ENCODE measurements at regions not wholly inside any gene's neighbourhood (a gene's known extent, or its start where the extent isn't known, plus 50 kb on each side); places are given as distances from the start of the nearest gene placed in this dataset.

DNA sequence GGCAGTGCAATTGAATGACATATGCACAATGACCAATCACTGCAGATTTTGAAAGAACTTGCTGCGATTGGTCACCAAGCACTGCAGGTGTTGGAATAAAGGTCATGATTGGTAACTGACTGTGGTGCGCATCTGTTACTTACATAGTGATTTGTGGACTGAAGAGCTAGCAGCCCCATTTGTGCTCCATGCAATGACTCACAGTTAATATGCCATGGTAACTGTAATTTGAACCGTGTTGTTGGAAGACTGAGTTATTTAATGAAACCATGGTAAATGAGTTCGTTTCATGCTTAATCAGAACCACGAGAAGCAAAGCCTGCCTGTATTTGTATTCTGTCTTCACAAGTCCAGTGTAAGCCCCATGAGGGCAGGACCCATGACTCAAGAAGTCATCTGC lies 220.5 kb downstream of the TJP1 start:
- Histone ChIP-seq H3K36me3 (ENCODE audit: low read depth) (no peaks in the 10 kb centered on the region), H4K20me1 (ENCODE audit: insufficient read depth) (no peaks in the 10 kb centered on the region), H3F3A (ENCODE audit: insufficient read depth) (no peaks in the 10 kb centered on the region), H3K27ac (no peak overlapping the region), H3K4me1 (ENCODE audit: insufficient read depth) (no peaks in the 10 kb centered on the region), H3K9me3 (ENCODE audit: low read depth) (no peaks in the 10 kb centered on the region), H3K4me2 (ENCODE audit: unreplicated experiment) (no peak overlapping the region), H3K79me2 (ENCODE audit: insufficient read depth) (no peaks in the 10 kb centered on the region), H3K9ac (no peak overlapping the region), H3K4me3 (no peak overlapping the region), H2AFZ (no peak overlapping the region), H3K9me2 (ENCODE audit: insufficient read depth) (no peaks in the 10 kb centered on the region), H3K27me3 (replicated peaks; ENCODE audit: insufficient read depth) (no peaks in the 10 kb centered on the region; the same call in 1 of the 2 replicates)
- TF ChIP-seq EZH2phosphoT487 (IDR thresholded peaks at IDR 0.05; ENCODE audit: insufficient read depth, low read depth) (no peak), EZH2 (IDR thresholded peaks at IDR 0.05; ENCODE audit: insufficient read depth, poor library complexity, severe bottlenecking) (no peak)
- WGBS, 2 experiments (ENCODE audit: low coverage in 1 of 2, low lambda C conversion rate in 2 of 2, missing lambda C conversion rate in 2 of 2) = 36 to 40% methylated on average over 5 of the region's 5 CpGs
- no peak for DNase-seq
- in situ Hi-C loops (cut with MboI) = no loop called here

DNA sequence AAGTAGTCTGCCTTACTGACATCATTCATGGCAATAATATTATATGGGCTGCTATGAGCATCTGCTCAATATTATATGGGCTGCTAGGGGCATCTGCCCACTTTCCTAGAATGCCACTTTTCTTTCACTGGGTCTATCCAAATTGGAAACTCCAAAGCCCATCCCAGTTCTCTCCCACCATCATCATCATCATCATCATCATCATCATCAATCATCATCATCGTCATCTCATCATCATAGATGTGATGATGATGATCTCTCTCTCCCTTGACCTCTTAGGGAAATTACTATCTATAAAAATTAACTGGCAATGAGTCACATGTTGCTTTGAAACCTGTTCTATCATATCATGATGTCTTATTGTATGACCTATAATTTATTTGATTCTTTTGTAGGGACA lies 222.0 kb downstream of the TJP1 start:
- no peaks in the 10 kb centered on the region for H3K9me2 ChIP-seq (ENCODE audit: insufficient read depth)
- no peak overlapping the region for H2AFZ ChIP-seq
- no peak overlapping the region for H3K27ac ChIP-seq
- 29 to 41% methylated on average over 1 of the region's 1 CpG for WGBS, 2 experiments (ENCODE audit: low coverage in 1 of 2, low lambda C conversion rate in 2 of 2, missing lambda C conversion rate in 2 of 2)
- H3K36me3 ChIP-seq (ENCODE audit: low read depth) = no peaks in the 10 kb centered on the region
- no peaks in the 10 kb centered on the region; the same call in 1 of the 2 replicates for H3K27me3 ChIP-seq (replicated peaks; ENCODE audit: insufficient read depth)
- no peaks in the 10 kb centered on the region for H3K4me1 ChIP-seq (ENCODE audit: insufficient read depth)
- DNase-seq = no peak
- H3K4me3 ChIP-seq = no peak overlapping the region
- in situ Hi-C loops (cut with MboI) = no loop called here
- no peak overlapping the region for H3K4me2 ChIP-seq (ENCODE audit: unreplicated experiment)
- TF ChIP-seq EZH2 (IDR thresholded peaks at IDR 0.05; ENCODE audit: insufficient read depth, poor library complexity, severe bottlenecking) = no peak
- no peaks in the 10 kb centered on the region for H4K20me1 ChIP-seq (ENCODE audit: insufficient read depth)
- H3K9me3 ChIP-seq (ENCODE audit: low read depth) = no peaks in the 10 kb centered on the region
- no peaks in the 10 kb centered on the region for H3F3A ChIP-seq (ENCODE audit: insufficient read depth)
- no peak overlapping the region for H3K9ac ChIP-seq
- no peaks in the 10 kb centered on the region for H3K79me2 ChIP-seq (ENCODE audit: insufficient read depth)

DNA sequence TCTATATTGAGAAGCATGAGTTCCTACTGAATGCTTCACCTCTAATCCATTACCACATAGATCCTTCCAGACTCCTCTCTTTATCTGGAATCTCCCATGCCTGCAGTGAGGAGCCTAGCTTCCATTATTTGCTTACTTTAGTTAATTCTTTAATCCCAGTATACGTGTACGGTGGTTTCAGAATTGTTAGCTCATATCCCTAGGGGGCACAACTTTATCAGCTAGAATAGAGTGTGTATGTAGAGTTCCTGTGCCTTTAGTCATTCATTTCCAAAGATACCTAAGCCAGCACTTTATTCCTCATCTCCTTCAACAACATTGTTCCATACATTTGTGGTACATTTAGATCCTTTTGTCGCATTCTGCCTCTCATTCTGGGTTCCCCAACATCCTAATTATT lies 226.0 kb downstream of the TJP1 start:
- Histone ChIP-seq H3K4me2 (ENCODE audit: unreplicated experiment) (no peak overlapping the region), H3F3A (ENCODE audit: insufficient read depth) (no peaks in the 10 kb centered on the region), H3K79me2 (ENCODE audit: insufficient read depth) (no peaks in the 10 kb centered on the region), H3K9ac (no peak overlapping the region), H3K36me3 (ENCODE audit: low read depth) (no peaks in the 10 kb centered on the region), H3K4me3 (no peak overlapping the region), H3K27me3 (replicated peaks; ENCODE audit: insufficient read depth) (peaks cover 7% of the 10 kb centered on the region), H3K4me1 (ENCODE audit: insufficient read depth) (no peaks in the 10 kb centered on the region), H3K27ac (no peak overlapping the region), H3K9me3 (ENCODE audit: low read depth) (no peaks in the 10 kb centered on the region), H2AFZ (no peak overlapping the region), H4K20me1 (ENCODE audit: insufficient read depth) (no peaks in the 10 kb centered on the region), H3K9me2 (ENCODE audit: insufficient read depth) (no peaks in the 10 kb centered on the region)
- DNase-seq = peak; percentile 42
- in situ Hi-C loops (cut with MboI) = no loop called here
- TF ChIP-seq EZH2 (IDR thresholded peaks at IDR 0.05; ENCODE audit: insufficient read depth, poor library complexity, severe bottlenecking) (no peak), EZH2phosphoT487 (IDR thresholded peaks at IDR 0.05; ENCODE audit: insufficient read depth, low read depth) (no peak)
- WGBS, 2 experiments (ENCODE audit: low coverage in 1 of 2, low lambda C conversion rate in 2 of 2, missing lambda C conversion rate in 2 of 2) = 42 to 43% methylated on average over 3 of the region's 3 CpGs

DNA sequence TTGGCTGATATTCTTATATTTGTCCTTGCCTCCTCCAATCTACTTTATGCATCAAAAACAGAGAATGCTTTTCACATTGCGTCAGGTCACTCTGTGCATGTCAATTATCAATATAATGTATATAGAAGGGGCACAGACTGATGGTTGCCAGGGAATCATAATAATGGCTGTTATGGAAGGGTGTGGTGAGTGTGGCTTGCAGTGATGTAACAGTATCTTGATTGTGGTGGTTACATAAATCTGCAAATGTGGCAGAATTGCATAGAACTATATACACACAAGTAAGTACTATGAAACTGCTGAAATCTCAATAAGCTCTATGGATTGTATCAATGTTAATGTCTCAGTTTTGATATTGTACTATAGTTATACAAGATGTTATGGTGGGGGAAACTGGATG lies 228.6 kb downstream of the TJP1 start:
- H3K9me2 ChIP-seq (ENCODE audit: insufficient read depth) = no peaks in the 10 kb centered on the region
- H3K9me3 ChIP-seq (ENCODE audit: low read depth) = no peaks in the 10 kb centered on the region
- no peak overlapping the region for H3K27ac ChIP-seq
- WGBS, 2 experiments (ENCODE audit: low coverage in 1 of 2, low lambda C conversion rate in 2 of 2, missing lambda C conversion rate in 2 of 2) = 15 to 20% methylated on average over 1 of the region's 1 CpG
- TF ChIP-seq EZH2phosphoT487 (IDR thresholded peaks at IDR 0.05; ENCODE audit: insufficient read depth, low read depth) = no peak
- no peak for TF ChIP-seq EZH2 (IDR thresholded peaks at IDR 0.05; ENCODE audit: insufficient read depth, poor library complexity, severe bottlenecking)
- in situ Hi-C loops (cut with MboI) = no loop called here
- H3K36me3 ChIP-seq (ENCODE audit: low read depth) = no peaks in the 10 kb centered on the region
- no peak overlapping the region for H3K4me3 ChIP-seq
- no peaks in the 10 kb centered on the region for H3F3A ChIP-seq (ENCODE audit: insufficient read depth)
- H4K20me1 ChIP-seq (ENCODE audit: insufficient read depth) = no peaks in the 10 kb centered on the region
- H2AFZ ChIP-seq = no peak overlapping the region
- no peak for DNase-seq
- H3K4me1 ChIP-seq (ENCODE audit: insufficient read depth) = no peaks in the 10 kb centered on the region
- H3K27me3 ChIP-seq (replicated peaks; ENCODE audit: insufficient read depth) = peaks cover 12% of the 10 kb centered on the region
- no peaks in the 10 kb centered on the region for H3K79me2 ChIP-seq (ENCODE audit: insufficient read depth)
- H3K9ac ChIP-seq = no peak overlapping the region
- H3K4me2 ChIP-seq (ENCODE audit: unreplicated experiment) = no peak overlapping the region

DNA sequence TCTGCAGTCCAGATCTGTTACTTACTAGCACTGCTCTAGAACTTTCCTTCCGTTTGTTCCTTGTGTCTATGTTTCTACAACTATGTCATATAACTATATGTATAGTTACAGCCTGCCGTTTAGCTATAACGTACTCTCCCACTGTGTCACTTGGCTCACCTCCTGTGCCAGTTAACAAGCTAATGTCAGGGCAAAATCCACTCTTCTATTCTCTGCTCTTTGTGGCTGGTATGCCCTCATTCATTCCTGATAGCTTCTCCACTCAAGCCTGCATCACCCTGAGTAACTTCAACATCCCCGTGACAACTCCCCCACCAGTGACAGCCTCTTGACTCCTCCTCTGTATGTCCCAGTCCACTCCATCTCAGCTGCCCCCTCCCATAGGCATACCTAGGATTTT lies 229.2 kb downstream of the TJP1 start:
- no peak overlapping the region for H3K27ac ChIP-seq
- H3K36me3 ChIP-seq (ENCODE audit: low read depth) = no peaks in the 10 kb centered on the region
- H3K9ac ChIP-seq = no peak overlapping the region
- H3K4me1 ChIP-seq (ENCODE audit: insufficient read depth) = no peaks in the 10 kb centered on the region
- H4K20me1 ChIP-seq (ENCODE audit: insufficient read depth) = no peaks in the 10 kb centered on the region
- H3K9me3 ChIP-seq (ENCODE audit: low read depth) = no peaks in the 10 kb centered on the region
- DNase-seq = no peak
- TF ChIP-seq EZH2phosphoT487 (IDR thresholded peaks at IDR 0.05; ENCODE audit: insufficient read depth, low read depth) (no peak), EZH2 (IDR thresholded peaks at IDR 0.05; ENCODE audit: insufficient read depth, poor library complexity, severe bottlenecking) (no peak)
- H3K79me2 ChIP-seq (ENCODE audit: insufficient read depth) = no peaks in the 10 kb centered on the region
- no peak overlapping the region for H3K4me2 ChIP-seq (ENCODE audit: unreplicated experiment)
- in situ Hi-C loops (cut with MboI) = no loop called here
- H3F3A ChIP-seq (ENCODE audit: insufficient read depth) = no peaks in the 10 kb centered on the region
- no peak overlapping the region for H3K4me3 ChIP-seq
- no peaks in the 10 kb centered on the region for H3K9me2 ChIP-seq (ENCODE audit: insufficient read depth)
- no peak overlapping the region for H2AFZ ChIP-seq
- H3K27me3 ChIP-seq (replicated peaks; ENCODE audit: insufficient read depth) = peaks cover 12% of the 10 kb centered on the region
- WGBS, 2 experiments (ENCODE audit: low coverage in 1 of 2, low lambda C conversion rate in 2 of 2, missing lambda C conversion rate in 2 of 2) = 11 to 13% methylated on average over 4 of the region's 4 CpGs
